ENCODE measurements at regions not wholly inside any gene's neighbourhood (a gene's known extent, or its start where the extent isn't known, plus 50 kb on each side); places are given as distances from the start of the nearest gene placed in this dataset.

DNA sequence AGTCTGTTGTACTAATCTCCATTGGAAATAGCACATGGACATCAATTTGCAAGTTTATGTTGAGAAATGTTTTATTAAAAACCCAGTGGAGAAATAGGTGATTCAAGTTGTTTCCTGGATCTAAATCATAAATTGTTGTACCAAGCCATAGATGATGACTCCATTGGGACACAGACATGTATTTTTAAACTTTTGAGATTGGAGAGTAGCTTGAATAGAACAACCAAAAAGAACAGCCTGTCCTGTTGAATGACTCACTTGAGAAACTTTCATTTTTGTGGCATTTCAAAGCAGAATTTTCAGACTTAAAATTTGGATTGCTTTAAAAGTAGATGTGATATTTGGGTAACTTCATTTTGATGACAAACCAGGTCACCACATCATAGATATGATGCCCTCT is 197.5 kb downstream of the GPAM start:
- no peaks in the 10 kb centered on the region for H3K27me3 ChIP-seq
- H3K9me3 ChIP-seq: no peaks in the 10 kb centered on the region
- no peak for DNase-seq
- no peak overlapping the region for H3K4me3 ChIP-seq
- no peaks in the 10 kb centered on the region for H3K36me3 ChIP-seq

DNA sequence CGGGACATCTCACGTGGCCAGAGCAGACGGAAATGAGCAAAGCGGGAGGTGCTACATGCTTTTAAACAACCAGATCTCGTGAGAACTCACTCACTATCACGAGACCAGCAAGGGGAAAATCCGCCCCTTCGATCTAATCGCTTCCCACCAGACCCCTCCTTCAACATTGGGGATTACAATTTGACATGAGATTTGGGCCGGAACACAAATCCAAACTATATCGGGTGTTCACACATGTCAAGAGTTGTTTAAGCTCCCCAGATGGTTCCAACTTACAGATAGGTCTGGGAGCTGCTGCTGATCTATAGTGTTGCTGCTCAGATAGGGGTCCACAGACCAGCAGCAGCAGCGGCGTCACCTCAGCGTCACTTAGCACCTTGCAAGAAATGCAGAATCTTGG is 194.9 kb downstream of the GPAM start:
- no peaks in the 10 kb centered on the region for H3K36me3 ChIP-seq
- H3K9me3 ChIP-seq: no peaks in the 10 kb centered on the region
- H3K4me3 ChIP-seq: no peak overlapping the region
- H3K27me3 ChIP-seq: no peaks in the 10 kb centered on the region
- no peak for DNase-seq

DNA sequence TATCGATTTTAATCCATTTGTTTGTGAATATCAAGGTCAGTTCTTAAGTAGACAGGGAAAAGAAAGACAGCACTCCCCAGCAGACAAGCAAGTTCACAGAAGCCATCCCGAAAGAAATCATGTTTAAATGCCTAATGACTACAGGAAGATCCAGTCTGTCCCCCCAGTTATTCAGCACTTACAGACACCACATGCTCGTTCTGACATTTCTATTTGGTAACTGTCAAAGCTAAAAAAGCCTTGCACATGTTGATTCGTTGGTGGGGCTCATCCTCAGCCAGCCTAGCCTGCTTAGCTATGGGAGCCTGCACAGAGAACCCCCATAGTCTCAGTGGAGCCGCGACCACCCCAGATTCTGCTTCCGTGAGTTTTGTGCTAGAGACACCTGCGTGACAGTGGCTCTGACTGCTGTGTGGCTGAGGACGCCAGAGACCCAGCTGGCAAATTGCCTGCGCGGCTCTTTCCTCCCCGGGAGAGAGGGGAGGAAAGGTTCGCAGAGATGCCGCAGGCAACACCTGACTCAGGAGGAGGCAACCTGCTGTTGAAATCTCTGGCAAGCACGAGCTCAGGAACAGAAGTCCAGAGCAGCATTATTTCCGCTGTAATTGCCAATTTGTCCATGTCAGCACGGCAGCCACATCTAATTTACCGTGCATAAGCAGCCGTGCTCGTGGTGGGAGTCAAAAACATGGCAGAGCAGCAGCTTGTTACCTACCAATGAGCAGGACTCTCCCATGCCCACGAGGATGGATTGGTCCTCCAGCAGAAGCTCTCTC is 194.2 kb downstream of the GPAM start:
- Histone ChIP-seq H3K36me3 (no peaks in the 10 kb centered on the region), H3K4me3 (no peak overlapping the region), H3K9me3 (no peaks in the 10 kb centered on the region), H3K27me3 (no peaks in the 10 kb centered on the region)
- DNase-seq: no peak

DNA sequence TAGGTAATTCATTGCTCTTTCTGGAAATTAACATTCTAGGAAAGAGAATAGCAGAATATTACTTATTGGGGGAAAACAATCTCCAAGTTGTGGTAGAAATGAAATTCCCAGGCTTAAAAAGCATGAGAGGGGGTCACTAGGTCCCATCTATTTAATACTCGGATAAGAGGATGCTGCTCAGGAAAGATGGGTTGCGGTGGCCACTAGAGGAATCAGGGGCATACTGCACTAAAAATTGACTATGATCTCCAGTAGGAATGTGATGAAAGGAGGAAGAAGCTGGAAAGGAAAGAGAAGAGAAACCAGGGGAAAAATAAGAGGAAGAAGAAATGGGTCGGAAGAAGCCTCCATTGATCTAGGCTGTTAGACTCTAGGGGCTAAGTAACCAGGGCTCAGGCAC is 192.8 kb downstream of the GPAM start:
- Histone ChIP-seq H3K36me3 (no peaks in the 10 kb centered on the region), H3K9me3 (no peaks in the 10 kb centered on the region), H3K27me3 (no peaks in the 10 kb centered on the region), H3K4me3 (no peak overlapping the region)
- no peak for DNase-seq

DNA sequence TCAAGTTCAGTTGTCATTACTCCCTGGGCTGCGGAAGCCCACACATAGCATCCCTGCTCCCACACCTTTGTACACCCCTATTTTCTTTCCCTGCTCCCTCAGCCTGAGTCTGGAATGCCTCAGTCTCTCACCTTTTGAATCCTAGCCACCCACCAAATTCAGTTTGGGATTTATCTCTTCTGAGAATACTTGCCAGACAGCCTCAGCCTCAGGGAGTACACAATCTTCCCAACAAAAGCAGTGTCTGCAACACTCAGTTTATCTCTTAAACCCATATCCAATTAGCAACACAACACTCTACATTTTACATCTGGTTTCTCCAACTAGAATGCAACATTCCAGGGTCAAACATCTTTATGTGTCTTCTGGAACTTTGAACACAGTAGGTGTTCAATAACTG is 190.2 kb downstream of the GPAM start:
- Histone ChIP-seq H3K27me3 (no peaks in the 10 kb centered on the region), H3K36me3 (no peaks in the 10 kb centered on the region), H3K9me3 (no peaks in the 10 kb centered on the region), H3K4me3 (no peak overlapping the region)
- no peak for DNase-seq

DNA sequence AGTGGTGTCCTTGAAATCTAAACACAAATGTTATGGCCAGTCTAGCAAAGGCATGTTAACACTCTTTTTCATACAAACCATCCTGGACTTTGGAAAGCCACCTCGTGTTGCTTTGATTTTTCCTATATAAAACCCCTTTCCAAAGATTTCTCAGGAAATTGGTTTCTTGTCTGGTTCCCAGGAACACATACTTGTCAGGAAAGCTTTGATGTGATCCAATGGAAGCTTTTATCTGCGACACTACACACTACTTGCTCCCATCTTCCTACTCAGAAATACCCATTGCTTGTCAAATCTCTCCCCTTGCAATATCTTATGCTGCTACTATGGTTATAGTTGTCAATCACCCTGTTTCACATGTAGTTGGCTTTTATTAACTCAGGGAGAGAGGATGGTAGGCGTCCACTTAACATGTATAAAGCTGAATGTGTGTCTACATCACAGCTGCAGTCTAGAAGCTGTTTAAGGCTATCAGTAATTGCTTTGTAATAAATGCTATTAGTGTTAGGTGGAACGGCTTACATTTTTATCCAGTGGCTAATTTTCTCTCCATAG is 189.6 kb downstream of the GPAM start:
- no peak for DNase-seq
- no peaks in the 10 kb centered on the region for H3K27me3 ChIP-seq
- H3K36me3 ChIP-seq: no peaks in the 10 kb centered on the region
- H3K9me3 ChIP-seq: no peaks in the 10 kb centered on the region
- no peak overlapping the region for H3K4me3 ChIP-seq

DNA sequence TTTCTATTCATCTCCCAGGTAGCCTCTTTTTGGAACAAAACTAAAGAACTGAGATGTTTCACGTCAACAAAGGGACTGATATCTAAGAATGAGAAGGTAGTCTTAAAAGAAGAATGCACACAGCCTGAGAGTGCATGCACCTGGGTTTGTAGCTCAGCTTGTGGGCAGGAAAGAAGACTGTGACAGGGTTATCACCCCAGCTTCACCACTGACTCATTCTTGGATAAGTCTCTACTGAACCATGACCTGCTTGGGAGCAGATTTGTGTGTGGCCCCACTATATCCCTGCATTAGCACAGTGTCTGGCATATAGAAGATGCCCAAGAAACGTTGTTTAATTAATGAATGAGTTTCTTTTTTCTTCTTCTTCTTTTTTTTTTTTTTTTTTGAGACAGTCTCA is 187.5 kb downstream of the GPAM start:
- no peak overlapping the region for H3K4me3 ChIP-seq
- H3K9me3 ChIP-seq: no peaks in the 10 kb centered on the region
- no peak for DNase-seq
- no peaks in the 10 kb centered on the region for H3K36me3 ChIP-seq
- H3K27me3 ChIP-seq: no peaks in the 10 kb centered on the region

DNA sequence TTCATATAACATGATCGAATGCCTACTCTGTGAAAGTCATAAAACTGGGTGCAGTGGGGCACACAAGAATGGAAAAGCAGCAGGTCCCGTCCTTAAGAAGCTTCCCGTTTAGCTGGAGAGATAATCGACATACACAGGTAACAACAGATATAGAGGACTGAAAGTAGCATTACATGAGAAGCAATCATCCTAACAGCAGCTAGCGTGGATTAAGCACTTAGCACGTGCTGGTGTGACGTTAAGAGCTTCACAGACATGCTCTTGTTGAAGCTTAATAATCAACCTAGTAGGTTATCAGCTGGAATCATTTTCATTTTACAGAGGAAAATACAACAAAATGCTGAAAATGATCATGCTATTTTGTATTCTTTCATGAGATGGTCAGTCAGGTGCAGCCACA is 184.8 kb downstream of the GPAM start:
- no peaks in the 10 kb centered on the region for H3K36me3 ChIP-seq
- H3K4me3 ChIP-seq: no peak overlapping the region
- DNase-seq: no peak
- H3K9me3 ChIP-seq: no peaks in the 10 kb centered on the region
- H3K27me3 ChIP-seq: no peaks in the 10 kb centered on the region

DNA sequence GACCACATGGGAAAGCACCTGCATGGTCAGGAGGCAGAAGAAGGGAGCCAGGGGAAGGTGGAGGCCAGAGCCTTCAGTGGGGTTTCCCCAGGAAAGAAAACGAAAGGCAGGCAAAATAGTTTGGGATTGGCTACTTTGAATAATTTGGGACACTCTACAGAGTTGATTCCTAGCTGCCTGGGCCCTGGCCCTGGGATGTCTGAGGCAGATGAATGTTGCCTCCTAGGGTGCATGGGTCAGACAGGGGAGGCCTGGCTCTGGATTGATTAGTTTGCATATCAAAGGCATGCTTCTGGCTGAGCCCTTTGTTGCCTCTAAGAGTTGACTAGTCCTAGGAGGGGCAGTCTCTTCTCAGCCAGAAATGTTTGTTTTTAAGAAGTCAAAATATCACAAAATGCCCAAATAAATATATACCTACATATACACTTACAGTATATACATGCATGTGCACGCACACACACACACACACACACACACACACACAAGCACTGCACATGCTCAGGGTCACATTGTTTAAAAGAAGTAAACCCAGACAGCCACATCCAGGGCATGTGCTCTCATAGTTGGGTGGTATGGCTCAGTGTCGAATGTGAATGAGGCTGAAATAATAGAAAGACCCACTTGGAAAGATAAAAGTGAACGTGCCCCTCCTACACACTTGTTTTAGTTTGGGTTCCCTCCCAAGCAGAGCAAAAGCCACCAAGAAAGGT is 184.2 kb downstream of the GPAM start:
- H3K36me3 ChIP-seq: no peaks in the 10 kb centered on the region
- H3K4me3 ChIP-seq: no peak overlapping the region
- no peaks in the 10 kb centered on the region for H3K9me3 ChIP-seq
- no peak for DNase-seq
- no peaks in the 10 kb centered on the region for H3K27me3 ChIP-seq

DNA sequence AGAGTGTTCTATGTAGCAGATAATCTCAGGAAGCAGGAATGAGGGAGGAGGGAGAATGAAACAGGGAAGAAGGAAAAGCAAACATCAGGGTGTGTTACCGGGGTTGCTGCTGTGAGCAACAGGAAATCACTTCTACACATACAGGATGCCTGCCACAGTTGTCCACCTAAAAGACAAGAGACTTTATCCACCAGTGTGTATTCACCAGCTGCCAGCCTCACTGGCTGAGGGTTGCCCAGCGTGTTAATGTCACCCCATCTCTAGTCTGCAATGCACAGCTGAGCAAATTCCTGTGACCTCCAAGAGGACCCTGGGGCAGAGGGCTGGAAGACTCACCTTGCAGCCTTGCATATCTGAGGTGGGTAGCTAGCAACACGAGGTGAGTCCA is 183.7 kb downstream of the GPAM start:
- Histone ChIP-seq H3K4me3 (no peak overlapping the region), H3K36me3 (no peaks in the 10 kb centered on the region)

DNA sequence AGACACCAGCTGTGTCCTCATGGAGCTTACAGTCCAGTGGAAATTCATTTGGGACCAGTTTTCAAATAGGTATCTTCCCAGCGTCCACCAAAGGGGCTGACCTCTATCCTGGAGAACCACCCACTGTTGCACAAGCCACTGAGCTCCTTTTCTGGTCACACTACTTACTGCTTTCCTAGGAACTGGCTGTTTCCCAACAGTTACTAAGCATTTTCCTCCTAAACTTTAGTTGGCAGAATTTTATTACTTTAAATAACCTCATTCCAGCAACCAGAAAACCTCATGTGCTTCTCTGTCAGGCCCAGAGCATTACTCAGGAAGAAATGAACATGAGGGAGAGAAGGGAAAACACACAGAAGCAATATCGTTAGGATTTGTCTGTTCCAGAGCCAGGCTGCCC is 183.1 kb downstream of the GPAM start:
- no peaks in the 10 kb centered on the region for H3K36me3 ChIP-seq
- no peak for DNase-seq
- no peaks in the 10 kb centered on the region for H3K27me3 ChIP-seq
- no peak overlapping the region for H3K4me3 ChIP-seq
- no peaks in the 10 kb centered on the region for H3K9me3 ChIP-seq

More for the DNA sequence above, 183.7 kb downstream of the GPAM start:
- no peak for DNase-seq
- Histone ChIP-seq H3K27me3 (no peaks in the 10 kb centered on the region), H3K9me3 (no peaks in the 10 kb centered on the region)

DNA sequence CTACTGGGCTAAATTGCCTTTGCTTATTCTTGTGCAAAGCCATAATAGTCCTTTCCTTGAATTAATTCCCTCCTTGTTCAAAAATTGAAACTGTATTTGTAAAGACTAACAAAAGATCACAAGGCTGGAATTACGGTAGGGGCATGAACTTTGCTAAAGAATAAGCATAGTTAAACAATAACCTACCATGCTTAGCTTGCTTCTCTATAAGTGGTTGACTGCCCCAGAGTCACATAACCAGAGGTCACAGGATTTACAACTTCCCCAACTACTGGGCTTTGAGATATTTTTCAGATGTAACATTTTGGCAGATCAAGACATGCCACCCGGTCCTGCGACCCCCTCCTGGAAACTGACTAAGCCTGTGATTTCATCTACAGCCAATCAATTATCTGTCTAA is 181.4 kb downstream of the GPAM start:
- DNase-seq: no peak
- H3K36me3 ChIP-seq: no peaks in the 10 kb centered on the region

DNA sequence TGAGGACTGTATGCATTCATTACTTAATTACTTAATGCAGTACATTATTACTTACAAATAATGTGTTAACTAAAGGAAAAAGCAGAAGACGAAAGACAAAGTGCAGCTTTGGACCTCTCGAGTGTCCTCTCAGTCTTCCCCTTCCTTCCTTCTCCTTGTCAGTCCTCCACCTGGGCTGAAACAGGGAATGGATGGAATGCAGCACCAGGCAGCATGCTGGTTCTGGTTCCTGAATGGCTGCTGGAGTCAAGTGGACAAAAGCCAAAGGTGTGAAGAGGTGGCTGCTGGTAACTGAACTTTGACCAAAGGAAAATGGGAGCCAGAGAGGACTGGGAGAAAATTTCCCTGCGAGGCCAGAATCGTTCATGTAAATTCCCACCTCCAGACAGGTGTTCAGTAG is 179.5 kb downstream of the GPAM start:
- no peaks in the 10 kb centered on the region for H3K36me3 ChIP-seq

More for the DNA sequence above, 181.4 kb downstream of the GPAM start:
- H3K4me3 ChIP-seq: no peak overlapping the region
- H3K27me3 ChIP-seq: no peaks in the 10 kb centered on the region
- H3K9me3 ChIP-seq: no peaks in the 10 kb centered on the region

DNA sequence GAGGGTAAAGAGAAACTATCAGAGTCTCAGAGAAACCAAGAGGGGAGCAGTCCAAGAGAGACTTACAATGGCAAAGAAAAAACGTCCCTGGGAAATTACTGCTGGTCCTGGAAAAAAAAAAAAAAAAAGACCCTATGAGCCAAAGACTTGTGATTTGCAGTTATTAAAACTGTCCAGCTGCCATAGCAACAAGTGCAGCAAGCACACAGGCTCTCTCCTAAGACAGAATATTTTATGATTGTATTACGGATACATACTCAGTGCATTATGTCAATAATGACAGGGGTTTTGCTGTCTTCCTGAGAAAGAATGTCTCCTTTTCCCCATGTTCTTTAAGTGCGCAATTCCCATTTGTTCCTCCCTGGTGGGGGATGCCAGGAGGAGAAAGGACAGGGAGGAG is 178.5 kb downstream of the GPAM start:
- no peaks in the 10 kb centered on the region for H3K36me3 ChIP-seq
- no peak overlapping the region for H3K4me3 ChIP-seq

More for the DNA sequence above, 179.5 kb downstream of the GPAM start:
- DNase-seq: no peak
- Histone ChIP-seq H3K9me3 (no peaks in the 10 kb centered on the region), H3K27me3 (no peaks in the 10 kb centered on the region), H3K4me3 (no peak overlapping the region)

DNA sequence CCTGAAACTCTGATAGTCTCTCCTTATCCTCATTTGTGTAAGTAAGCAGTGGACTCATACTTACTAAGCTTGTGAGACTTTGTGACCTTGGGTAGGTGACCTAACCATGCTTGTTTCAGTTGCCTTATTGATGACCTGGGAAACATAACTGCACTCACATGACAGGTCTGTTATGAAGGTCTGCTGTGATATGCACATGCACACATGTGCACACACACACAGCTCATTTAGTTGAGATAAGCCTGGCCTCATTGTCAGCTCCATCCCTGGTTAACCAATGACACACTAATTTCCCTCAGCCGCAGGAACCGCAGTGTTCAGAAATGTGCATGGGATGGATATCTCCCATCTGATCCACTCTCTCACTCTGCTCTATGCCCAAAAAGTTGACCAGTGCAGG is 177.2 kb downstream of the GPAM start:
- Histone ChIP-seq H3K36me3 (no peaks in the 10 kb centered on the region), H3K4me3 (no peak overlapping the region), H3K27me3 (no peaks in the 10 kb centered on the region), H3K9me3 (no peaks in the 10 kb centered on the region)
- no peak for DNase-seq

More for the DNA sequence above, 178.5 kb downstream of the GPAM start:
- no peaks in the 10 kb centered on the region for H3K27me3 ChIP-seq
- no peak for DNase-seq
- no peaks in the 10 kb centered on the region for H3K9me3 ChIP-seq

DNA sequence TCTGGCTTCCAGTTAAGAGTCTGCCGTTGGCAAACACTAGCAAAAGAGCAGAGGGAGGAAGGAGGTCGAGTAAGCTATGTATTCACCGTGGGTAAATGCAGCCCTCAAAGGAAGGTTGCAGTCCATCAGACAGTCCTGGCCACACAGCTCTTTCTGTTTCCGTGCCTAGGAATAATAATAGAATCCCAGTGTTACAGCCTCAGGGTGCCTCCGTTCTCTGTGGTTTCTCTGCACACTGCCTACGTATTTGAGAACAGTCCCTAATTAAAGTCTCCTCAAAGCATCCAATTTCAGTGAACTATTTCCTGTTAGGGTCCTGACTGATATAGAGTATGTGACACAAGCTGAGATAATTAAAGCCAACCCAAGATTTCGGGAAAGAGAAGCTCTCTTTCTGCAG is 176.7 kb downstream of the GPAM start:
- Histone ChIP-seq H3K36me3 (no peaks in the 10 kb centered on the region), H3K27me3 (no peaks in the 10 kb centered on the region), H3K4me3 (no peak overlapping the region), H3K9me3 (no peaks in the 10 kb centered on the region)
- no peak for DNase-seq

DNA sequence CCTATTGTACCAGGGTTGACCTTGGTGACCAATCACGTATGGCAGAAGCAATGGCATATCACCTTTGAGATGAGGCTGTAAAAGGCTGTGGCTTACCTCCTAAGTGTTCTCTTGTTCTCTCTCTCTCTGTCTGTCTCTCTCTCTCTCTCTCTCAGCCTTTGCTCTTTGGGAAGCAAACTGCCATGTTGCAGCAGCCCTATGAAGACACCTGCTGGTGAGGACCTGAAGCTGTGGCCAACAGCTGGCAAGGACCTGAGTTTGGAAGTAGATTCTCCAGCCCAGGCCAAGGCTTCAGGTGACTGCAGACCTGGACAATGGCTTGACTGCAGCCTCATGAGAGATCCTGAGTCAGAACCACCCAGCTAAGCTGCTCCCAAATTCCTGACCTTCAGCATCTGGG is 161.4 kb downstream of the GPAM start:
- Histone ChIP-seq H3K9me3 (no peaks in the 10 kb centered on the region), H3K4me3 (no peak overlapping the region), H3K27me3 (no peaks in the 10 kb centered on the region), H3K36me3 (no peaks in the 10 kb centered on the region)
- DNase-seq: no peak

DNA sequence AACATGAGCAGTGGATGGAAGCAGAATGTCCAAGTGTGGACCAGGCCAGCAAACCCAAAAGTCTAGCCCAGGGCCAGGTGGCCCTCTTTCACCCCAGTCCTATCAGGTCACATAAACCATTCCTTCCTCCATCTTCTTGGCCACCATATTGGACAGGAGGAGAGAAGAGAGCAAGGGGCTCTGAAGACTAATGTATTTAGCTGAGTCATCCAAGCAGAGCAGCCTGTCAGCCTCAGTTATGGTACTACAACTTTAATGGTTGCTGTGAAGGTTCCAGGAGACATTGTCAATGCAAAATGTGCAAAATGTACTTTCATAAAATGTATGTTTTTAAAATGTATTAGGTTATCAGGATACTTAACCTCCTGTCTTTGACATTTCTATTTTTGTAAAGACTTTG is 159.5 kb downstream of the GPAM start:
- DNase-seq: no peak
- Histone ChIP-seq H3K4me3 (no peak overlapping the region), H3K27me3 (no peaks in the 10 kb centered on the region), H3K9me3 (no peaks in the 10 kb centered on the region), H3K36me3 (no peaks in the 10 kb centered on the region)
